GM21360 (cell line): ENCODE measurements at regions not wholly inside any gene's neighbourhood (a gene's known extent, or its start where the extent isn't known, plus 50 kb on each side); places are given as distances from the start of the nearest gene placed in this dataset.

Experiments used
- ATAC-seq: cut with Tn5 transposase; IDR thresholded peaks from one replicate; pipeline ENCODE4 v1.9.1; 2021; ENCODE audit warnings: mild to moderate bottlenecking, moderate library complexity; ENCODE audit not compliant: unreplicated experiment

- peak; percentile 65 for ATAC-seq
Measured at GRCh38 chr16:51557670-51558069, 406.6 kb upstream of the SALL1 start.

DNA sequence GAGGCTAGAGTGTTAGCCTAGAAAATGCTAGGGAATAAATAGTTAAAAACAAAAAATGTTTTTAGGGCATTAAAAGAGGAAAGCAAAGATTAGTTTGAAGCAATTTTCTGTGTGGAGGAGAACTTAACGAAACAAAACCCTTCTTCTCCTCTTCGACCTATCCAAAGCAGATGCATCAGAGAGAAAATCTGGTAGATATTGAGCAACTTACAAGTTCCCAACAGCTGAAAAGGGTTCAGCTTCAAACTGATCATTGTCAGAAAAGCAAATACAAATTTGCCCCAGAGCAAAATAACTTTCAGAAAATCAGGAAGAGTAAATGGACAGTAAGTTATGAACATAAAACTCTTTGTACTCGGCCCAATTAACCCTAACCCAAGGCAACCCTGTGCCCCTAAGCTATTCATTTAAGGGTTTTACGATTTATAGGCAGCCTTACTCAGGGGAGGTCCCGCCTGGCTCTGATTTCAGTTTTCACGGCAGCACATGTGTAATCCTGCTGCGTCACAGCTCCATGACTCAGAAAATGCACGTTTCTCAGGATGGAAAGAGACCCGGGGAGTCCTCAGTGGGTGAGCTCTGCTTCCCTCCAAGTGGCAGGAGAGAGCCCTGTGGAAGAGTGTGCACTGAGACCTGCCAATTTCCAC, 405.7 kb upstream of the SALL1 start:
- ATAC-seq: no peak

- ATAC-seq: no peak
Measured at GRCh38 chr16:51553910-51554309, 402.8 kb upstream of the SALL1 start.

DNA sequence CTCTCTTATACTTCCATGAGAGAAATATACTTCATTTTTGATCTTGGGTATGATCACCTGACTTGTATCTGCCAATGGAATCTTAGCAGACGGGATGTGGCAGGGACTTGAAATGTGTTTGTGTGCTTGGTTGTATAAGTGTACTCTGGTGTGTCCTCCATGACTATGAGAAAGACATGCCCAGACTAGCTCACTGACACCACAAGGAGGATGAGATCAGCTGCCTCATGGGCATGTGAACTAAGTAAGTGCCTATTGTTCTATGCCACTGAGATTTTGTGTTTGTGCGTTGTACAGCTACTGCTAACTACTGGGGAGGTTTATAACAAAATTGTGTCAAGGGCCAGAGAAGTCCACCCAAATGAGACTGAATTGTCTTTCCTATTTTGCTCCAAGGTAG, 402.2 kb upstream of the SALL1 start:
- no peak for ATAC-seq

DNA sequence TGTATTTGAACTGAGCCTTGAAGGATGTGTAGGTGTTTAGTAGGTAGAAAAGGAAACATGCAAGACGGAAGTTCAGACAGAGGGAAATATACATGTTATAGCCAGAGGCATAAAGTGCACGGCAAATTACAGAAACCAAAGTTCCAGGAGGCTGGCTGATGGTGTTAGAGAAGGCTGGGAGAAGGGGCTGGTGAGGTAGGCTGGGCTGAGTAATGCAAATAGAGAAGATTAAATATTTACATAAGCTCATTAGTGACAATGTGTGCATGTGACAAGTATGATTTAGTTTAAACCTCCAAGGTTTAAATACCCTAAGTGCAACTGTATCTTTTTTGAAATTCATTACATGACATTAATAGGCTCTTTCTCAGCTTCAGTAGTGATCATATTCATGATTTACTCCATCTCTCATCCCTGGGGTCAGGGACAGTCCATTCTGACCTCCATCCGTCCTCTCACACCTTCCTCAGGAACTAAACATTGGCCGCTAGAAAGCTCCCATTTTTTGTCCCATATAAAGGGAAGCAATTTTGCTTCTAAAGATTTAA, 399.8 kb upstream of the SALL1 start:
- ATAC-seq: no peak

- ATAC-seq: no peak
Measured at GRCh38 chr16:51549836-51550235, 398.8 kb upstream of the SALL1 start.

DNA sequence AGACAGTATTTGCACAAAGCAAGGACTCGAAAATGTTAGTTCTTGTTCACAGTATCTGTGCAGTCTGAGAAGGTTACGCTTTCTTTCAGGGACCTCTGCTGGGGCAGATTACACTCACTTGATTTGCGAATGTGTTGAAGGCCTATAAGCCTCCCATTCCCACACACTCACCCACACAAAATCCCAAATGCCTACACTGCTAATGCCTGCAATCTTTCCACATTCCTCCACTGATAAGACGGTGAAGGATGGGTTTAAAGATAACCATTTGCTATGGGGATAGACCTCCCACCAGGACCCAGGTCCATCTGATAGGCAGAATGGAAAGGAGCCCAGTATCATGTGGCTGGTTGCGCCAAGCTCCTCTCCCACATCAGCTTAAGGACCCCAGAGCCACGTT, 394.9 kb upstream of the SALL1 start:
- ATAC-seq: no peak

GRCh38 chr16:51544851-51545467, 393.9 kb upstream of the SALL1 start:
- ATAC-seq: no peak

GRCh38 chr16:51543971-51544370, 392.9 kb upstream of the SALL1 start:
- ATAC-seq: no peak

DNA sequence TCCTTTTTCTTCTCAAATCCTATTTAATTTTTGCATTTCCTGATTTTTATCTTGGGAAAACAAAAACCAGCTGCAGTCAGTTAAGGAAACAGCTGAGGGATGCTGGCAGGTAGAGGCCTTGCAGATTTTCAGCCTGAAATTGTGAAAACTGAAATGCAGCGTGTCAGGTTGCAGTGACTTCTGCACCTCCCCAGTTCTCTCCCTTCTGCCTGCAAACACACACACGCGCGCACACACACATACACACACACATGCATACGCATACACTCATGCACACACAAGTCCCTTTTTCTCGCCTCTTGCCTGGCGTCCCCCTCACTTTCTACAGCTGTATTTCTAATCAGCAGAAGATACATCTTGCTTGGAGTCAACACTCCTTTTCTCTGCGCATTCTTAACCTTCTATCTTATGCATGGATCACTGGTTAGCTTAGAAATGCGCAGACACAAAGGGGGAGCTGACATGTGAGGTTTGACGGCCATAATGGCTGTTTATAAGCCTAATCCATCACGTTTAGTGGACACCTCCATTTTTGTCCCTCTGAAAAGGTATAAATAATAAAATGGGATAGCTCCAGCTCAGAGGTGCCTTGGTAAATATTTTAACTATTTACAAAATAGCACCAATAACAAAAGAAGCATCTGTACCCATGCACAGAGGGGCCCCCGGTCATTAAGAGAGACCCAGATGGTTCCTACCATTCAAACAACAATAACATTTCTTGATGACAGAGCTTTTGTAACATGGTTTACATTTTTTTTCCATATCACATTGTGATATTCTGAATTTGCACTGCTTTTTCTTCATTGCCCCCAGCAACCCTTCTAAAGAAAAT, 392.1 kb upstream of the SALL1 start:
- ATAC-seq: no peak

GRCh38 chr16:51540259-51540658, 389.2 kb upstream of the SALL1 start:
- no peak for ATAC-seq

DNA sequence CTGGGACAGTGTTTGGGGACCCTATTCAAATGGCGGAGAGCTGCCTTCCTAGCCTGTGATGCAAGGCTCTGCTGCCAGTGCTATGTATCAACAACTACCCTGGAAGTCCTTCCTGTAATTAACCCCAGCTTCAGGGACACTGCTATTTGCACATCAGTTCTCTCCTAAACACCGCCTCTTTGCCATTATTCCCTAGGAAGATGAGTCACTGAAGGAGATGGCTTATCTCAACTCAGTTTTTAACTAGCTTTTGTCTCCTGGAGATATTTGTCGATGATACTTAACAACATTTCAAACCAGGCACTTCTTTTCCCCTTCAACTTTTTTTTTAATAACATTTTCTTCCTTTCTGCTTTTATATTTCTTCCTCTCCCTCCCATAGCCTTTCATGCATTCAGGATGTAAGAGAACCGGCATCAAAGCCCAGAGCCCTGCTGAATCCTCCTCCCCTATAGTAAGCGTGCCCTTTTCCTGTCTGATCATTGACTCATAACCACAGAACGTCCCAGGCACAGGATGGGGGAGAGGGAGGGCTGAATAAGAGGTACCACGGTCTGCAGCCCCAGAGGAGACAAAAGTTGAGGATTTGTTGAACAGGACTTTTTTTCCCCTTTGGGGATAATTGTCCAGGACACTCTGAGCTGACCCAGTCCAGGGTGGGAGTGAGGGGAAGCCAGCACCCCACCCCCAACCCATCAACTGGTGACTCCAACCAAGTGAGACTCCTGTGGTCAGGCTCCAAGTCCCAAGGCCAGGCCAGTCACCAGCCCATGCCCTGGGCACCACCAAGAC, 387.8 kb upstream of the SALL1 start:
- ATAC-seq: no peak

GRCh38 chr16:51535591-51535990, 384.5 kb upstream of the SALL1 start:
- no peak for ATAC-seq

GRCh38 chr16:51532551-51532950, 381.5 kb upstream of the SALL1 start:
- no peak for ATAC-seq

DNA sequence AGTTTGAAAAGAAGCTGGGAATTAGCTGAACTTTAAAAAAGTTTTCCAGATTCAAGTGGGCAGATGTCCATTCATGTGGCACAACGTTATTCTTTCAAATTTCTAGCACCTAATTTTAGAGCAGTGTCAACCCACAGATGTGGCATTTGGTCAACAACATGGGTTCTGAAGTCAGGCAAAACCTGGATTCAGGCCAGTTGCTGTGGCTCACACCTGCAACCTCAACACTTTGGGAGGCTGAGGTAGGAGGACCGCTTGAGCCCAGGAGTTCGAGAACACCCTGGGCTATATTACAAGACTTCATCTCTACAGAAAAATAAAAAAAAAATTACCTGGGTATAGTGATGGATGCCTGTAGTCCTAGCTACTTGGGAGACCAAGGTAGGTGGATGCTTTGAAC, 380.2 kb upstream of the SALL1 start:
- no peak for ATAC-seq

GRCh38 chr16:51527349-51527748, 376.3 kb upstream of the SALL1 start:
- ATAC-seq: no peak

DNA sequence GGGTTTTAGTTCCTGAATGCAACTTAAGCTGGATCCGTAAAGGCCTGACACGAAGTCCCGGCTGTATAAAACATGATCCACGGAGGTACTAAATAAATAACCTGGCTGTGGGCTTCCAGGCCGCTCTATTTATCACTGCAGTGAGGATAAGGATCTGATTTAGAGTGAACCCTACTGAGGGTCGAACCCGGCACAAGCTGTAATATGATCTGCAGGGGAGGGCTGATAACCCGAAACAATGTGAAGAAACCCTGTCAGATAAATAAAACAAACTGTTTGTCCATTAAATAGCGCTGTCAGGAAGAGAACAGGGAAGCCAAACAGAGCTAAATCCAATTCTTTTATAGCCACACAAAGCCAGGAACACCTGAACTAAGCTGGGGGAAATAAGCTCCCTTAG, 375.6 kb upstream of the SALL1 start:
- ATAC-seq: no peak

DNA sequence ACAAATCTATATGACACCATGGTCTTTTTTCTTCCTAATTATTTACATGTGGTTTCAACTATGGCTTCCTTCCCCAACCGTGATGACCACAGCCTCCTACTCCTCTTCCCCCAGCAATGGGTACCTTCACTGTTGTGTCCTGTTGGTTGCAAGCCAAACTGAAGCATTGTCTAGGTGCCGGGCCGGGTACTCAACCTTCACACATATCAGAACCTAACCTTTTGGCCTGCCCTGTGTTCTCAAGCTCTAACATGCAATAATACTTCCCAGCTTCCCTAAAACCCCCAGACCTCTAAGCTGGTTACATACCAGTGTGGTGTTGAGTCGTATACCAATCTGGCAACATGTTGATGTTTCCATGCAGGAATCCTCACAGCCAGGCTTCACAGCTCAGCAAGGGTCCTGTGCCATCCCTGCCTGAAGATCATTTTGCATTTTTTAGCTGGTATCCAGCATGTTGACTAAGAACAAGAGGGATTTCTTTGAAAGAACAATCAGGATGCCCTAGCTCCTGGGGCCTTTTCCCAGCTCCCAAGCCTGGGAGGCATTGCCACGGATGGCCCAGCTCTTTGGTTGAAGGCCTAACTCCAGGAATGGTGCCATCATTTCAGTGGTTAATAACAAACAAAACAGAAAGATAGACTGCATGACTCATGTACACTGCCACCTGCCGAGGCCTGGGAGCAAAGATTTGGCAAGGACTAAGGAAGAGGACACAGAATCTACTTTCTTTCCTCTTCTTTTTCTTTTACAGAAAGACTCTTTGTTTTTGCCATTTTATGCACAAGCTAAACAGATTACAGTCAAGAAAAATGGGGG, 373.7 kb upstream of the SALL1 start:
- ATAC-seq: no peak

DNA sequence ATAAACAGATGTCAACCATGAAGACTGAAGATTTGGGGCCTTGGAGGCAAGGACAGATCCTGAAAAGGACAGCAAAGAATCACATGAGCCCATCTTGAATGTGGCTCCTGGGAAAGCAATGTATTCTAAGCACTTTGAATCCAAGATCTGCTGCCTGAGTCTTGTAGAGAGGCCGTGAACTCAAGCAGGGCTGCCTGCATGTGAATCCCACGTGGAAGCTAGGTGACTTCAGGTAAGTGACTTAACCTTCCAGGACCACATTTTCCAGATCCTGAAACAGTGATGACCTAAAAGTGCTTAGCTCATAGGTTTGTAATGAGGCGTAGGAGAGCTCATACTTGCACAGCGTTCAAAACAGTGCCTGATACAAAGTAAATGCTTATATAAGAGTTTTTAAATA, 373.0 kb upstream of the SALL1 start:
- ATAC-seq: no peak

DNA sequence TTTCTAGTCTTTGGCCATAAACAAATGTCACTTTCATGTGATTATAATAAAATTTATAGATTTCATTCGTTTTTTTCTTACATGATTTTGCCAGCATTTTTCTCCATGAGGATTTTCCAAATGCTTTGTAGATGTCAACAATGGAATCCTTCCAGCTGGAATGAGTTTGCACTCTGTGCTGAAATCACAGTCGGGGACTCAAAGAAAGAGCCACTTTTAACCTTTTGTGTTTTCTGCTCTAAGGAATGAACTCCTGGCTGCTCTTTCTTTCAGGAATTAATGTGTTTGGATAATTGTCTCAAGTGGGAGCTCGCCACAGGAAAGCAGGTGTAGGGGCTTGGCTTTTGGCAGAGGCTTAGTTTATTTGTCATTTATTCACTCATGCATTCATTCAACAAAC, 372.3 kb upstream of the SALL1 start:
- no peak for ATAC-seq
